AG04449 (cell line): ENCODE measurements at regions not wholly inside any gene's neighbourhood (a gene's known extent, or its start where the extent isn't known, plus 50 kb on each side); places are given as distances from the start of the nearest gene placed in this dataset.

Source experiments
- CTCF ChIA-PET: fragments of 350-600 bp; formaldehyde crosslinking; extraction: SDS; loops from one replicate; lab custom pipeline; 2021; ENCODE audit warnings: antibody characterized with exemption; lab: Yijun Ruan, JAX
- POLR2A ChIA-PET: fragments of 400-600, 350-600 bp; formaldehyde crosslinking; extraction: SDS; loops from one replicate; lab custom pipeline; 2020; ENCODE audit warnings: antibody characterized with exemption, inconsistent platforms; lab: Yijun Ruan, JAX
- DNase-seq: peaks from one replicate; pipeline ENCODE4 v3.0.0-alpha.2; 2010; ENCODE audit warnings: low read depth, low spot score
- H3K4me3 ChIP-seq: 2 replicates; pipeline ENCODE4 v1.5.1; 2011; ENCODE audit warnings: low read depth, mild to moderate bottlenecking, control low read depth, low read length
- TF ChIP-seq, protein P1 (sequence below): IDR thresholded peaks from one replicate; pipeline ENCODE4 v1.5.1; 2011; ENCODE audit warnings: mild to moderate bottlenecking, moderate library complexity, low read length, control low read depth, inconsistent platforms; ENCODE audit not compliant: insufficient read depth; ENCODE audit errors: missing control alignments

DNA sequence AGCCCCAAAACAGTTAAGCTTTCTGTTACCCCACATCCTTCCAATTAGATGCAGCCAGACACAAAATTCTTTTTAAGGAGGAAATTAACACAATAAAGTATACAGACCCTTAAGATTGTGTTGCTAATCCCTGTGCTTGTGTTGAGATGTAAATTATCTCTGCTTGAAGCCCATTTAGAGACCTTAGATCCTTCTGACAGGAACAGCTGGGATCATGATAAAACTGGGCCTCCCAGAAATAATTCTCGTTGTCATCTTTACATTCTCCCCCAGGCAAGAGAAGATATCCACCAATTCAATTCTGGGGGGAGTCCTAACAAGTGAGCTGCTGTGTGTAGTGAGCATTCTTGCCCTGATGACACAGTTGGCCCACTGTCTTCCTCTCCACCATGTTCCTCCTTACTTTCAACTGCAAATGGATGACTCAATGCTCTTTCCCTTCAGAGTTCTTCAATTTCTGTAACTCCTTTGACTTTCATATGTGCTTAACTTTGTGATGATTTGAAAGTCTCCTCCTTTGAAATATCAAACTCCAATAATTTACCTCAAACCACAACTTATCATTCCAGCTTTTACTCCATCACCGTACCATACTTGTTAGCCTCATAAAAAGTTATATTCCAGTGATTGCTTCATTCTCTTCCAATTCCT lies 186.6 kb downstream of the RAP2B start:
- CTCF ChIA-PET = no interaction called here
- H3K4me3 ChIP-seq = no peak overlapping the region
- POLR2A ChIA-PET = no interaction called here
- TF ChIP-seq, protein P1, sequence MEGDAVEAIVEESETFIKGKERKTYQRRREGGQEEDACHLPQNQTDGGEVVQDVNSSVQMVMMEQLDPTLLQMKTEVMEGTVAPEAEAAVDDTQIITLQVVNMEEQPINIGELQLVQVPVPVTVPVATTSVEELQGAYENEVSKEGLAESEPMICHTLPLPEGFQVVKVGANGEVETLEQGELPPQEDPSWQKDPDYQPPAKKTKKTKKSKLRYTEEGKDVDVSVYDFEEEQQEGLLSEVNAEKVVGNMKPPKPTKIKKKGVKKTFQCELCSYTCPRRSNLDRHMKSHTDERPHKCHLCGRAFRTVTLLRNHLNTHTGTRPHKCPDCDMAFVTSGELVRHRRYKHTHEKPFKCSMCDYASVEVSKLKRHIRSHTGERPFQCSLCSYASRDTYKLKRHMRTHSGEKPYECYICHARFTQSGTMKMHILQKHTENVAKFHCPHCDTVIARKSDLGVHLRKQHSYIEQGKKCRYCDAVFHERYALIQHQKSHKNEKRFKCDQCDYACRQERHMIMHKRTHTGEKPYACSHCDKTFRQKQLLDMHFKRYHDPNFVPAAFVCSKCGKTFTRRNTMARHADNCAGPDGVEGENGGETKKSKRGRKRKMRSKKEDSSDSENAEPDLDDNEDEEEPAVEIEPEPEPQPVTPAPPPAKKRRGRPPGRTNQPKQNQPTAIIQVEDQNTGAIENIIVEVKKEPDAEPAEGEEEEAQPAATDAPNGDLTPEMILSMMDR = no peak
- DNase-seq = no peak

- POLR2A ChIA-PET = no interaction called here
- no peak for DNase-seq
- CTCF ChIA-PET = no interaction called here
- TF ChIP-seq, protein P1 = no peak
- H3K4me3 ChIP-seq = no peak overlapping the region
Measured at GRCh38 chr3:153349108-153349499, 187.1 kb downstream of the RAP2B start.

GRCh38 chr3:153350420-153350819 lies 188.4 kb downstream of the RAP2B start:
- TF ChIP-seq, protein P1 = no peak
- ChIA-PET CTCF (no interaction called here), POLR2A (interaction anchor here (0.9 kb wide), 1 partner anchor 12 kb away, joined by 3 read pairs; no protein-coding TSS in a partner anchor)
- no peak overlapping the region for H3K4me3 ChIP-seq
- peak; percentile 79 for DNase-seq

DNA sequence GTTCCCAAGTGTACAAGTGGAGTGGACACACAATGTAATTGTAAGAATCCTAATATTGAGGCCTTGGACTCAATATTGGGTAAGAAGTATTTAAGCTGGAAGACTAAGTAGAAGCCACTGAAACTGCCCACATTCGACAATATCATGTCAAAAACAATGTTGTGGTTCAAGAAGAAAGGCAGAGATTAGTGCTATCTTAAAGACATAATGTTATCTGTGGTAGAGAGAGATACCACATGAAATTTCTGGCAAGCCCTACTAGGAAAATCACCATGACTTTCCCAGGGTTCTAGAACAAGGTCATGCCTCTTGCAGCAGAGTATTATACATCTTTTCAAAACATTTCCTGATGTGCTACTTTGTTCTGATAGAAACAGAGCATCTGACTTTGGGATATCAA lies 192.6 kb downstream of the RAP2B start:
- no peak for DNase-seq
- ChIA-PET CTCF (no interaction called here), POLR2A (no interaction called here)
- TF ChIP-seq, protein P1 = no peak
- no peak overlapping the region for H3K4me3 ChIP-seq

GRCh38 chr3:153355559-153355958 lies 193.5 kb downstream of the RAP2B start:
- no peak overlapping the region for H3K4me3 ChIP-seq
- DNase-seq = no peak
- TF ChIP-seq, protein P1 = no peak
- CTCF ChIA-PET = no interaction called here
- POLR2A ChIA-PET = no interaction called here

DNA sequence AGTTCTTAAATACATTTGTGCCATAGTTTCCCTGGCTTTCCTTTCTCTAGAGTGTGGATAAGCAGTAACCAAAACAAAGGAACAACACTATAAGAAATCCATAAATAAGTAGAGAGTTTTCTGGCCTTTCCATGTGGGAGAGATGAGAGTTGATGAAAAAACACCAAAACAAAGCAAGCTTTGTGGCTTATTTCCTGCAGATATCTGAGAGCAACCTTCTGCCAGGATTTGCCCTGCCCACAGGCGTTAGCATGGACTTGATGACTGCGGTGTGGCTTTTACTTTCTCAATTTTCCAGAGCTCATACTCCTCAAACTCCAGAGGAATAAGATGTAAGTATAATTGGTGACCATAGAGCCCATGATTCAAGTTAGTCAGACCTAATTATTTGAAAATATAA lies 194.9 kb downstream of the RAP2B start:
- no peak overlapping the region for H3K4me3 ChIP-seq
- TF ChIP-seq, protein P1 = no peak
- POLR2A ChIA-PET = no interaction called here
- no peak for DNase-seq
- CTCF ChIA-PET = no interaction called here
